Esophagus muscularis mucosa (tissue), 4 donors: ENCODE measurements at regions not wholly inside any gene's neighbourhood (a gene's known extent, or its start where the extent isn't known, plus 50 kb on each side); places are given as distances from the start of the nearest gene placed in this dataset.

Experiments
- CTCF ChIP-seq, 3 experiments: fragments of 200-600 bp in 2 of 3; fragments of 450-650 bp in 1 of 3; sonication (generic) in 2 of 3; IDR thresholded peaks; one replicate each; pipeline ENCODE4 v1.5.1; 2017 to 2019; ENCODE audit warnings: antibody characterized with exemption in 3 of 3, mild to moderate bottlenecking in 2 of 3, moderate library complexity in 1 of 3
- EP300 ChIP-seq: sonication (generic); formaldehyde crosslinking; IDR thresholded peaks from one replicate; pipeline ENCODE4 v1.6.1; 2017; ENCODE audit warnings: antibody characterized with exemption
- POLR2A ChIP-seq: fragments of 450-650 bp; IDR thresholded peaks from one replicate; pipeline ENCODE4 v1.6.1; 2017; ENCODE audit warnings: antibody characterized with exemption, moderate library complexity, mild to moderate bottlenecking, low read depth
- POLR2AphosphoS5 ChIP-seq, 2 donors: sonication (generic); formaldehyde crosslinking; IDR thresholded peaks; one replicate each; pipeline ENCODE4 v1.6.1; 2017; ENCODE audit warnings: antibody characterized with exemption in 2 of 2

- TF ChIP-seq CTCF (IDR thresholded peaks at IDR 0.05) = no peak
- TF ChIP-seq POLR2AphosphoS5 (IDR thresholded peaks at IDR 0.05) = no peak
- no peak for TF ChIP-seq POLR2A
- no peak for TF ChIP-seq EP300
These were observed 92.5 kb upstream of the HDGFL1 start for GRCh38 chr6:22476811-22477390.
